ENCODE measurements at regions not wholly inside any gene's neighbourhood (a gene's known extent, or its start where the extent isn't known, plus 50 kb on each side); places are given as distances from the start of the nearest gene placed in this dataset.
"Not testable (repeated sequence)": the region's sequence is repeated elsewhere in the genome, so short reads cannot be mapped to it uniquely, and the experiment has no call there.

- no peaks in the 10 kb centered on the region for H3K4me1 Mint-ChIP-seq (ENCODE audit: low read depth)
- no peaks in the 10 kb centered on the region for H3K27me3 Mint-ChIP-seq (ENCODE audit: low read depth)
- no peaks in the 10 kb centered on the region for H3K9me3 Mint-ChIP-seq
- no peaks in the 10 kb centered on the region for H3K36me3 Mint-ChIP-seq (ENCODE audit: low read depth)
- H3K4me3 Mint-ChIP-seq: no peak overlapping the region
- DNase-seq (ENCODE audit: low spot score): no peak
- no peak overlapping the region for H3K27ac Mint-ChIP-seq
These were observed 297.9 kb downstream of the MED10 start for GRCh38 chr5:6080436-6080835.

- Mint-ChIP-seq H3K4me3 (no peak overlapping the region), H3K4me1 (ENCODE audit: low read depth) (no peaks in the 10 kb centered on the region), H3K36me3 (ENCODE audit: low read depth) (no peaks in the 10 kb centered on the region), H3K9me3 (no peaks in the 10 kb centered on the region), H3K27ac (no peak overlapping the region), H3K27me3 (ENCODE audit: low read depth) (no peaks in the 10 kb centered on the region)
- no peak for DNase-seq (ENCODE audit: low spot score)
These were observed 299.5 kb downstream of the MED10 start for GRCh38 chr5:6078881-6079280.

- Mint-ChIP-seq H3K36me3 (ENCODE audit: low read depth) (no peaks in the 10 kb centered on the region), H3K4me1 (ENCODE audit: low read depth) (no peaks in the 10 kb centered on the region), H3K27ac (no peak overlapping the region), H3K4me3 (no peak overlapping the region), H3K27me3 (ENCODE audit: low read depth) (no peaks in the 10 kb centered on the region), H3K9me3 (no peaks in the 10 kb centered on the region)
- DNase-seq (ENCODE audit: low spot score): no peak
These were observed 301.8 kb downstream of the MED10 start for GRCh38 chr5:6076341-6077239.

GRCh38 chr5:6072488-6072887 lies 305.9 kb downstream of the MED10 start:
- H3K27me3 Mint-ChIP-seq (ENCODE audit: low read depth); H3K4me1 Mint-ChIP-seq (ENCODE audit: low read depth); DNase-seq (ENCODE audit: low spot score); H3K4me3 Mint-ChIP-seq; H3K9me3 Mint-ChIP-seq; H3K36me3 Mint-ChIP-seq (ENCODE audit: low read depth); H3K27ac Mint-ChIP-seq: not testable (repeated sequence)

- DNase-seq (ENCODE audit: low spot score): no peak
- no peaks in the 10 kb centered on the region for H3K27me3 Mint-ChIP-seq (ENCODE audit: low read depth)
- no peaks in the 10 kb centered on the region for H3K9me3 Mint-ChIP-seq
- no peaks in the 10 kb centered on the region for H3K4me1 Mint-ChIP-seq (ENCODE audit: low read depth)
- H3K36me3 Mint-ChIP-seq (ENCODE audit: low read depth): no peaks in the 10 kb centered on the region
- H3K4me3 Mint-ChIP-seq: no peak overlapping the region
- H3K27ac Mint-ChIP-seq: no peak overlapping the region
These were observed 308.7 kb downstream of the MED10 start for GRCh38 chr5:6069496-6070185.

GRCh38 chr5:6066016-6066415 lies 312.3 kb downstream of the MED10 start:
- H3K36me3 Mint-ChIP-seq (ENCODE audit: low read depth): no peaks in the 10 kb centered on the region
- no peak overlapping the region for H3K4me3 Mint-ChIP-seq
- H3K27ac Mint-ChIP-seq: no peak overlapping the region
- H3K4me1 Mint-ChIP-seq (ENCODE audit: low read depth): no peaks in the 10 kb centered on the region
- no peaks in the 10 kb centered on the region for H3K9me3 Mint-ChIP-seq
- no peak for DNase-seq (ENCODE audit: low spot score)
- no peaks in the 10 kb centered on the region for H3K27me3 Mint-ChIP-seq (ENCODE audit: low read depth)

- Mint-ChIP-seq H3K27me3 (ENCODE audit: low read depth) (no peaks in the 10 kb centered on the region), H3K36me3 (ENCODE audit: low read depth) (no peaks in the 10 kb centered on the region), H3K4me1 (ENCODE audit: low read depth) (no peaks in the 10 kb centered on the region), H3K9me3 (no peaks in the 10 kb centered on the region), H3K4me3 (no peak overlapping the region), H3K27ac (no peak overlapping the region)
- no peak for DNase-seq (ENCODE audit: low spot score)
These were observed 319.1 kb downstream of the MED10 start for GRCh38 chr5:6059137-6059800.

GRCh38 chr5:6058055-6058715 lies 320.2 kb downstream of the MED10 start:
- Mint-ChIP-seq H3K27ac (no peak overlapping the region), H3K4me1 (ENCODE audit: low read depth) (no peaks in the 10 kb centered on the region), H3K4me3 (no peak overlapping the region), H3K9me3 (no peaks in the 10 kb centered on the region), H3K36me3 (ENCODE audit: low read depth) (no peaks in the 10 kb centered on the region), H3K27me3 (ENCODE audit: low read depth) (no peaks in the 10 kb centered on the region)
- DNase-seq (ENCODE audit: low spot score): no peak

GRCh38 chr5:6056280-6056679 lies 322.1 kb downstream of the MED10 start:
- no peak overlapping the region for H3K27ac Mint-ChIP-seq
- H3K4me1 Mint-ChIP-seq (ENCODE audit: low read depth): no peaks in the 10 kb centered on the region
- no peak for DNase-seq (ENCODE audit: low spot score)
- no peaks in the 10 kb centered on the region for H3K27me3 Mint-ChIP-seq (ENCODE audit: low read depth)
- H3K4me3 Mint-ChIP-seq: no peak overlapping the region
- H3K36me3 Mint-ChIP-seq (ENCODE audit: low read depth): no peaks in the 10 kb centered on the region
- no peaks in the 10 kb centered on the region for H3K9me3 Mint-ChIP-seq

- Mint-ChIP-seq H3K27ac (no peak overlapping the region), H3K4me1 (ENCODE audit: low read depth) (no peaks in the 10 kb centered on the region), H3K4me3 (no peak overlapping the region), H3K36me3 (ENCODE audit: low read depth) (no peaks in the 10 kb centered on the region), H3K27me3 (ENCODE audit: low read depth) (no peaks in the 10 kb centered on the region), H3K9me3 (no peaks in the 10 kb centered on the region)
- DNase-seq (ENCODE audit: low spot score): no peak
These were observed 328.7 kb downstream of the MED10 start for GRCh38 chr5:6049662-6050061.

GRCh38 chr5:6048746-6049145 lies 329.6 kb downstream of the MED10 start:
- Mint-ChIP-seq H3K27ac (no peak overlapping the region), H3K4me1 (ENCODE audit: low read depth) (no peaks in the 10 kb centered on the region), H3K4me3 (no peak overlapping the region), H3K36me3 (ENCODE audit: low read depth) (no peaks in the 10 kb centered on the region), H3K27me3 (ENCODE audit: low read depth) (no peaks in the 10 kb centered on the region), H3K9me3 (no peaks in the 10 kb centered on the region)
- no peak for DNase-seq (ENCODE audit: low spot score)

- DNase-seq (ENCODE audit: low spot score): no peak
- H3K36me3 Mint-ChIP-seq (ENCODE audit: low read depth): no peaks in the 10 kb centered on the region
- no peaks in the 10 kb centered on the region for H3K9me3 Mint-ChIP-seq
- H3K27ac Mint-ChIP-seq: no peak overlapping the region
- H3K27me3 Mint-ChIP-seq (ENCODE audit: low read depth): no peaks in the 10 kb centered on the region
- no peak overlapping the region for H3K4me3 Mint-ChIP-seq
- H3K4me1 Mint-ChIP-seq (ENCODE audit: low read depth): no peaks in the 10 kb centered on the region
These were observed 331.9 kb downstream of the MED10 start for GRCh38 chr5:6046296-6046967.

- no peaks in the 10 kb centered on the region for H3K36me3 Mint-ChIP-seq (ENCODE audit: low read depth)
- H3K27me3 Mint-ChIP-seq (ENCODE audit: low read depth): no peaks in the 10 kb centered on the region
- no peaks in the 10 kb centered on the region for H3K4me1 Mint-ChIP-seq (ENCODE audit: low read depth)
- no peak overlapping the region for H3K27ac Mint-ChIP-seq
- no peak for DNase-seq (ENCODE audit: low spot score)
- H3K4me3 Mint-ChIP-seq: no peak overlapping the region
- no peaks in the 10 kb centered on the region for H3K9me3 Mint-ChIP-seq
These were observed 334.6 kb downstream of the MED10 start for GRCh38 chr5:6043491-6044310.
